ENCODE measurements at regions not wholly inside any gene's neighbourhood (a gene's known extent, or its start where the extent isn't known, plus 50 kb on each side); places are given as distances from the start of the nearest gene placed in this dataset.

GRCh38 chr12:92444763-92445162 lies 258.0 kb upstream of the PLEKHG7 start:
- H3K4me3 Mint-ChIP-seq: no peak overlapping the region
- no peak for DNase-seq (ENCODE audit: extremely low spot score, unreplicated experiment)
- H3K27me3 Mint-ChIP-seq: no peaks in the 10 kb centered on the region
- TF ChIP-seq, protein P1, sequence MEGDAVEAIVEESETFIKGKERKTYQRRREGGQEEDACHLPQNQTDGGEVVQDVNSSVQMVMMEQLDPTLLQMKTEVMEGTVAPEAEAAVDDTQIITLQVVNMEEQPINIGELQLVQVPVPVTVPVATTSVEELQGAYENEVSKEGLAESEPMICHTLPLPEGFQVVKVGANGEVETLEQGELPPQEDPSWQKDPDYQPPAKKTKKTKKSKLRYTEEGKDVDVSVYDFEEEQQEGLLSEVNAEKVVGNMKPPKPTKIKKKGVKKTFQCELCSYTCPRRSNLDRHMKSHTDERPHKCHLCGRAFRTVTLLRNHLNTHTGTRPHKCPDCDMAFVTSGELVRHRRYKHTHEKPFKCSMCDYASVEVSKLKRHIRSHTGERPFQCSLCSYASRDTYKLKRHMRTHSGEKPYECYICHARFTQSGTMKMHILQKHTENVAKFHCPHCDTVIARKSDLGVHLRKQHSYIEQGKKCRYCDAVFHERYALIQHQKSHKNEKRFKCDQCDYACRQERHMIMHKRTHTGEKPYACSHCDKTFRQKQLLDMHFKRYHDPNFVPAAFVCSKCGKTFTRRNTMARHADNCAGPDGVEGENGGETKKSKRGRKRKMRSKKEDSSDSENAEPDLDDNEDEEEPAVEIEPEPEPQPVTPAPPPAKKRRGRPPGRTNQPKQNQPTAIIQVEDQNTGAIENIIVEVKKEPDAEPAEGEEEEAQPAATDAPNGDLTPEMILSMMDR (conservative IDR thresholded peaks at IDR 0.05): no peak
- H3K27ac Mint-ChIP-seq: no peak overlapping the region
- H3K36me3 Mint-ChIP-seq: no peaks in the 10 kb centered on the region
- peaks cover 9% of the 10 kb centered on the region for H3K9me3 Mint-ChIP-seq
- peaks cover 7% of the 10 kb centered on the region for H3K4me1 Mint-ChIP-seq (ENCODE audit: unreplicated experiment)

DNA sequence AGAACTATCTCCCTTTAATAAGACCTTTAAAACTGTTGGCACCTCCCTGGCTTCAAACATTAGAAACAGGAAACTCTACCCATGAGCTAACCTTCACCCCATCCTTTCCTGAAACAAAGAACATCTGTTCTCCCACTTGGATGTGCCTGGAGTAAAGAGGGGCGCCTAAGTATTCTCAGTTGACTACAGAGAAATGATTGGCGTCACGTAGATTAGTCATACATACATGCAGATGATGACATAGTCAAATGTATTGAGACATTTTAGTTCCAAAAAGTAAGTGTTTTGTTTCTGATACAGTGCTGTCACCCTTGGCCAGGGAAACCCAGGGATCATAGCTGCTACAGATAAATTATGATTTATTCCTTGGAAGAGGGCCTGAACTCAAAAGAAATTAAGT lies 260.0 kb upstream of the PLEKHG7 start:
- H3K9me3 Mint-ChIP-seq: peaks cover 9% of the 10 kb centered on the region
- no peak overlapping the region for H3K27ac Mint-ChIP-seq
- H3K27me3 Mint-ChIP-seq: no peaks in the 10 kb centered on the region
- no peak overlapping the region for H3K4me3 Mint-ChIP-seq
- H3K36me3 Mint-ChIP-seq: no peaks in the 10 kb centered on the region
- DNase-seq (ENCODE audit: extremely low spot score, unreplicated experiment): no peak
- peaks cover 7% of the 10 kb centered on the region for H3K4me1 Mint-ChIP-seq (ENCODE audit: unreplicated experiment)
- TF ChIP-seq, protein P1 (conservative IDR thresholded peaks at IDR 0.05): no peak

GRCh38 chr12:92440072-92440471 lies 262.7 kb upstream of the PLEKHG7 start:
- no peak overlapping the region for H3K27ac Mint-ChIP-seq
- H3K4me1 Mint-ChIP-seq (ENCODE audit: unreplicated experiment): no peaks in the 10 kb centered on the region
- H3K27me3 Mint-ChIP-seq: no peaks in the 10 kb centered on the region
- H3K9me3 Mint-ChIP-seq: peaks cover 9% of the 10 kb centered on the region
- TF ChIP-seq, protein P1 (conservative IDR thresholded peaks at IDR 0.05): no peak
- H3K4me3 Mint-ChIP-seq: no peak overlapping the region
- no peak for DNase-seq (ENCODE audit: extremely low spot score, unreplicated experiment)
- no peaks in the 10 kb centered on the region for H3K36me3 Mint-ChIP-seq

GRCh38 chr12:92439420-92439805 lies 263.4 kb upstream of the PLEKHG7 start:
- no peak overlapping the region for H3K27ac Mint-ChIP-seq
- H3K4me1 Mint-ChIP-seq (ENCODE audit: unreplicated experiment): no peaks in the 10 kb centered on the region
- peaks cover 9% of the 10 kb centered on the region for H3K9me3 Mint-ChIP-seq
- H3K36me3 Mint-ChIP-seq: no peaks in the 10 kb centered on the region
- no peak for DNase-seq (ENCODE audit: extremely low spot score, unreplicated experiment)
- H3K4me3 Mint-ChIP-seq: no peak overlapping the region
- TF ChIP-seq, protein P1 (conservative IDR thresholded peaks at IDR 0.05): no peak
- no peaks in the 10 kb centered on the region for H3K27me3 Mint-ChIP-seq

DNA sequence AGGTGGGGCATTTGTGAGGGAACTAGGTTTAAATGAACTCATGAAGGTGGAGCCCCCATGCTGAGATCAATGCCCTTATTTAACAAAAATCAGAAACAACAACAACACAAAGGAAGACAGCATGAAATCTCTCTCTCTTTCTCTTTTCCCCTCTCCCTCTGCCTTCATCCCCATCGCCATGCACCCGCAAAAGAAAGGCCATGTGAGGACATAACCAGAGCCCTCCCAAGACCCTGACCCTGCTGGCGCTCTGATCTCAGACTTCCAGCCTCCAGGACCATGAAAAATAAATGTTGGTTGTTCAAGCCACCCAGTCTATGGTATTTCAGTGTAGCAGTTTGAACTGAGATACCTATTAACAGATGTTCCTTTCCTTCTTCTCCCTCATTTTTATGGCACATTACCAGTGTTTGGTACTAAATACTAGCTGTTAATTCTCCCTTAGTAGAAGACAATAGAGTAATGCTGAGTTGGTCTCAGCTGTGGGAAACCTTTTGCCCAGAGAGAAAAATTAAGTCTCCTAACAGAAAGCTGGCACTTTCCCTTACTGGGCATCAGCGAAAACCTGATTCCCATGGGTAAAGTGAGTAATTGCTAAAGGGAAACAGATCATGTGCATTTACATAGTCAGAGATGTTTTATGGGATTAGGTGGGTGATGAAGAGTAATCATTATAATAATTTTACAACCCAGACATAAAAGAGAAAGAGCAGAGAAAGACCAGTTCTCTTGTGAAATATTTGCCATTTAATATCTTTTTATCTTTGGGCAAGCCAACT lies 264.0 kb upstream of the PLEKHG7 start:
- no peak for DNase-seq (ENCODE audit: extremely low spot score, unreplicated experiment)
- Mint-ChIP-seq H3K9me3 (peaks cover 9% of the 10 kb centered on the region), H3K4me1 (ENCODE audit: unreplicated experiment) (no peaks in the 10 kb centered on the region), H3K4me3 (no peak overlapping the region), H3K27me3 (no peaks in the 10 kb centered on the region), H3K36me3 (no peaks in the 10 kb centered on the region), H3K27ac (no peak overlapping the region)
- TF ChIP-seq, protein P1 (conservative IDR thresholded peaks at IDR 0.05): no peak

Data from type B pancreatic cell (in vitro differentiated cells).